WTC11 (cell line): ENCODE measurements at regions not wholly inside any gene's neighbourhood (a gene's known extent, or its start where the extent isn't known, plus 50 kb on each side); places are given as distances from the start of the nearest gene placed in this dataset.

Source experiments
- ATAC-seq: fragments of 200-7000 bp; cut with Tn5 transposase; 2 replicates; pipeline ENCODE4 v1.10.0; 2021; ENCODE audit warnings: mild to moderate bottlenecking, moderate library complexity
- CTCF ChIA-PET: fragments of 300-600 bp; sonication (Branson Sonifier 250); formaldehyde crosslinking; loops from one replicate; lab custom pipeline; 2021; ENCODE audit warnings: antibody characterized with exemption; lab: Charles Lee
- POLR2A ChIA-PET: fragments of 350-600 bp; sonication (Branson Sonifier 250); formaldehyde crosslinking; loops from one replicate; lab custom pipeline; 2021; ENCODE audit warnings: antibody characterized with exemption; lab: Charles Lee
- DNase-seq: peaks from one replicate; pipeline ENCODE4 v3.0.0; 2021; ENCODE audit warnings: low spot score
- H3K27ac Mint-ChIP-seq: 2 replicates; pipeline ENCODE4 v1.8.0; 2021; ENCODE audit warnings: mixed read lengths
- H3K27me3 Mint-ChIP-seq: 2 replicates; pipeline ENCODE4 v1.8.0; 2021; ENCODE audit warnings: low read depth, mild to moderate bottlenecking, moderate library complexity, mixed read lengths
- H3K36me3 Mint-ChIP-seq: 2 replicates; pipeline ENCODE4 v1.8.0; 2021; ENCODE audit warnings: mixed read lengths
- H3K4me1 Mint-ChIP-seq: 2 replicates; pipeline ENCODE4 v1.8.0; 2022; ENCODE audit warnings: mixed read lengths
- H3K4me3 Mint-ChIP-seq: 2 replicates; pipeline ENCODE4 v1.8.0; 2021; ENCODE audit warnings: mild to moderate bottlenecking, moderate library complexity, mixed read lengths
- H3K9me3 Mint-ChIP-seq: 2 replicates; pipeline ENCODE4 v1.8.0; 2021; ENCODE audit warnings: mixed read lengths
- CBFB ChIP-seq: sonication (generic); formaldehyde crosslinking; IDR thresholded peaks from 2 replicates; pipeline ENCODE4 v1.8.1; 2022; ENCODE audit warnings: mild to moderate bottlenecking, low read depth, missing genetic modification reagents
- ELF4 ChIP-seq: sonication (generic); formaldehyde crosslinking; IDR thresholded peaks from 2 replicates; pipeline ENCODE4 v1.8.1; 2022; ENCODE audit warnings: low read depth, mild to moderate bottlenecking, moderate library complexity, missing genetic modification reagents
- EMX1 ChIP-seq: fragments of 250-450 bp; sonication (Bioruptor Pico); IDR thresholded peaks from 2 replicates; pipeline ENCODE4 v1.8.0; 2021; ENCODE audit warnings: mild to moderate bottlenecking
- JAZF1 ChIP-seq: fragments of 250-450 bp; sonication (Bioruptor Pico); IDR thresholded peaks from 2 replicates; pipeline ENCODE4 v1.9.0; 2021; ENCODE audit warnings: moderate library complexity, mild to moderate bottlenecking, inconsistent platforms
- MYBL2 ChIP-seq: sonication (generic); formaldehyde crosslinking; IDR thresholded peaks from 2 replicates; pipeline ENCODE4 v1.8.1; 2023; ENCODE audit warnings: mild to moderate bottlenecking, moderate library complexity, missing genetic modification reagents
- NFE2L1 ChIP-seq: sonication (generic); formaldehyde crosslinking; IDR thresholded peaks from 2 replicates; pipeline ENCODE4 v1.8.1; 2023; ENCODE audit warnings: missing genetic modification reagents
- NR1H2 ChIP-seq: sonication (generic); formaldehyde crosslinking; IDR thresholded peaks from 2 replicates; pipeline ENCODE4 v1.9.0; 2021; ENCODE audit warnings: mild to moderate bottlenecking, moderate library complexity, missing genetic modification reagents
- NR2C2 ChIP-seq: sonication (generic); formaldehyde crosslinking; IDR thresholded peaks from 2 replicates; pipeline ENCODE4 v1.8.0; 2022; ENCODE audit warnings: mild to moderate bottlenecking, missing genetic modification reagents
- PRRX2 ChIP-seq: fragments of 250-450 bp; sonication (Bioruptor Pico); IDR thresholded peaks from 2 replicates; pipeline ENCODE4 v1.8.0; 2021; ENCODE audit warnings: mild to moderate bottlenecking
- RELA ChIP-seq: sonication (generic); formaldehyde crosslinking; IDR thresholded peaks from 2 replicates; pipeline ENCODE4 v1.8.1; 2022; ENCODE audit warnings: missing genetic modification reagents, mild to moderate bottlenecking, borderline replicate concordance
- TCF7 ChIP-seq: sonication (generic); formaldehyde crosslinking; IDR thresholded peaks from 2 replicates; pipeline ENCODE4 v1.8.0; 2022; ENCODE audit warnings: mild to moderate bottlenecking, low read depth, missing genetic modification reagents, moderate library complexity
- TF ChIP-seq, protein P1 (sequence below): fragments of 200-600 bp; IDR thresholded peaks from 2 replicates; pipeline ENCODE4 v1.8.0; 2022; ENCODE audit warnings: antibody characterized with exemption
- TF ChIP-seq, protein P2 (sequence below): fragments of 250-450 bp; sonication (Bioruptor Pico); IDR thresholded peaks from 2 replicates; pipeline ENCODE4 v1.8.0; 2021; ENCODE audit warnings: mild to moderate bottlenecking
- TF ChIP-seq, protein P3 (sequence below): sonication (generic); formaldehyde crosslinking; IDR thresholded peaks from 2 replicates; pipeline ENCODE4 v1.8.1; 2023; ENCODE audit warnings: mild to moderate bottlenecking, moderate library complexity, missing genetic modification reagents
- TF ChIP-seq, protein P4 (sequence below): sonication (generic); formaldehyde crosslinking; IDR thresholded peaks from 2 replicates; pipeline ENCODE4 v1.8.0; 2023; ENCODE audit warnings: missing genetic modification reagents, mild to moderate bottlenecking, borderline replicate concordance
- TF ChIP-seq, protein P5 (sequence below): sonication (generic); formaldehyde crosslinking; IDR thresholded peaks from 2 replicates; pipeline ENCODE4 v1.8.0; 2022; ENCODE audit warnings: mild to moderate bottlenecking, missing genetic modification reagents
- TF ChIP-seq, protein P6 (sequence below): sonication (generic); formaldehyde crosslinking; IDR thresholded peaks from 2 replicates; pipeline ENCODE4 v1.8.1; 2022; ENCODE audit warnings: mild to moderate bottlenecking, moderate library complexity, missing genetic modification reagents
- TF ChIP-seq, protein P7 (sequence below): sonication (generic); formaldehyde crosslinking; IDR thresholded peaks from 2 replicates; pipeline ENCODE4 v1.8.1; 2022; ENCODE audit warnings: mild to moderate bottlenecking, missing genetic modification reagents, moderate library complexity, borderline replicate concordance
- TF ChIP-seq, protein P8 (sequence below): fragments of 250-450 bp; sonication (Bioruptor Pico); IDR thresholded peaks from 2 replicates; pipeline ENCODE4 v1.9.0; 2021; ENCODE audit warnings: moderate library complexity, mild to moderate bottlenecking, inconsistent platforms, borderline replicate concordance
- TF ChIP-seq, protein P9 (sequence below): sonication (generic); formaldehyde crosslinking; IDR thresholded peaks from 2 replicates; pipeline ENCODE4 v1.8.1; 2023; ENCODE audit warnings: mild to moderate bottlenecking, missing genetic modification reagents, moderate library complexity
- TF ChIP-seq, protein P10 (sequence below): sonication (generic); formaldehyde crosslinking; IDR thresholded peaks from 2 replicates; pipeline ENCODE4 v1.8.0; 2022; ENCODE audit warnings: mild to moderate bottlenecking, missing genetic modification reagents

DNA sequence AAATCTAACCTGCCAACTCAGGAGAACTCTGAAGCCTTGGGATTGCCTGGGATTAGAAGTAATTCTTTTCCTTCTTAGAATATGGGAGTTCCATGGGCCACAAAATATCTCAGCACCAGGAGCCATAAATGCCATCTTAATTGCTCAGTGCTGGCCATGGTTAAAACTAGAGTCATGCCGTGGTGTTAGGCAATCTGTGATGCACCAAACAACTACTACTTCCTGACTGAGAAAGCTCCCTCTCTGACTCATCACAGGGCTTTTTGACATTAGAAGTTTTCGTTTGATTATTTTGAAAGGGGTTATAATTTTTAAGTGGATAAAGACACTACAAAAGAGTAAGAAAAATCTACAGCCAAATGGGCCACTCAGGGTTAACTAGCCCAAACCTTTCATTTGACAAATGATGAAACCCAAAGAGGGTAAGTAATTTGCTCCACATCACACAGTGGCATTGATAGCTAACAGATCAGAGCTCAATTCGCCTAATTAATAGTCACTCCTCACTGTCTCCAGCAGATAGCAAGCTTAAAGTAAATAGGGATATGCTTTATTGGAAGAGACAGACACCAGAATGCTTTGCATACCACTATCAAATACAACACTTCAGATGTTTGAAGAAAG, 377.3 kb downstream of the EMP1 start (continued):
- TF ChIP-seq, protein P1, sequence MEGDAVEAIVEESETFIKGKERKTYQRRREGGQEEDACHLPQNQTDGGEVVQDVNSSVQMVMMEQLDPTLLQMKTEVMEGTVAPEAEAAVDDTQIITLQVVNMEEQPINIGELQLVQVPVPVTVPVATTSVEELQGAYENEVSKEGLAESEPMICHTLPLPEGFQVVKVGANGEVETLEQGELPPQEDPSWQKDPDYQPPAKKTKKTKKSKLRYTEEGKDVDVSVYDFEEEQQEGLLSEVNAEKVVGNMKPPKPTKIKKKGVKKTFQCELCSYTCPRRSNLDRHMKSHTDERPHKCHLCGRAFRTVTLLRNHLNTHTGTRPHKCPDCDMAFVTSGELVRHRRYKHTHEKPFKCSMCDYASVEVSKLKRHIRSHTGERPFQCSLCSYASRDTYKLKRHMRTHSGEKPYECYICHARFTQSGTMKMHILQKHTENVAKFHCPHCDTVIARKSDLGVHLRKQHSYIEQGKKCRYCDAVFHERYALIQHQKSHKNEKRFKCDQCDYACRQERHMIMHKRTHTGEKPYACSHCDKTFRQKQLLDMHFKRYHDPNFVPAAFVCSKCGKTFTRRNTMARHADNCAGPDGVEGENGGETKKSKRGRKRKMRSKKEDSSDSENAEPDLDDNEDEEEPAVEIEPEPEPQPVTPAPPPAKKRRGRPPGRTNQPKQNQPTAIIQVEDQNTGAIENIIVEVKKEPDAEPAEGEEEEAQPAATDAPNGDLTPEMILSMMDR: no peak

DNA sequence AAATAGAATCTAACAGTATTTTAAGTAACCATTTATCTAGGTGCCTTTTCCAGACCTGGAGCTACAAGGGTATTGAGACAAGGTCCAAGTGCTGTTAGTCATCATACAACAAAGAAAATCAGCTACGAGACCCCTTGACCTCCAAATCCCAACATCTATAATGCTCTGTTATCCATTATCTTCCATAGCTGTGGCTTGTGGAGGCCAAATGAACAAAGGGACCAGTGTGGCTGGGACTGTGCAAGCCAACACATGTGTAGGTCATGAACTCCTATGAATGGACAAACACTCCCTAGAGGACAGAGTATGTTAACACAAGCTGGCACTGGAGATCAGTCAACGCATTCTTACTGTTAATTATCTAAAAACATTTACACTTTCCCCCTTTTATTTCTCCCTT, 374.5 kb downstream of the EMP1 start:
- no peak for ATAC-seq
- H3K4me3 Mint-ChIP-seq: no peak overlapping the region

DNA sequence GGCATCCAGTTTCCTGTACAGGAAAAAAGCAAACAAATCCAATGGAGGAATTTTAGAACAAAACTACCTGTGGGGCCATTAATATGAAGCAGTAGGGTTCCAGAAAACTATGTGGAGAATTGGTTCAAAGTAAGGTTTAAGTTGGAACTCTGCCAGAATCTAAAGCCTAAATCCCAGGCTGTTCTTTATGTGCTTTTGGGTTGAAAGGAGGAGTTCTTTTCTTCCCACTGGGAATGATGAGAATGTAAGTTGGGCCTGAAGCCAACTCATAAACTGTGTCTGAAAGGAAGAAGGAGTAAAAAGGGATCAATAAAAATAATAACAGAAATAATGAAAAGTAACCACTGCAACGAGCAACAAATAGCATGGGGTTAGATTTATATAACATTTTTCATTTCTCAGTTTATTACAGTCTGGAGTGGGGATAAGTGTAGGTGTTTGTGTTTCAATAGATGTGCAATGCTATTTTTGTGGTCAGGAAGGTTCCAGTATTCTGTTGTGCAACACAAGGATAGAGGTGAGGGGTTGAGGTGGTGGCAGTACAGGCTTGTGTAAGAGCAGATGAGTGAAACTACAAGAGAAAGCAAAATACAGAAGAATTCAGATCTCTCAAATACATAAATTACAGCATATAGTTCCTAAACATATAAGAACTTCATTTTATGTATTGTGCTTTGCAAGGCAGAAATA, 373.6 kb downstream of the EMP1 start:
- Mint-ChIP-seq H3K27ac (no peak overlapping the region), H3K4me3 (no peak overlapping the region), H3K9me3 (no peaks in the 10 kb centered on the region), H3K27me3 (no peaks in the 10 kb centered on the region), H3K36me3 (no peaks in the 10 kb centered on the region), H3K4me1 (no peaks in the 10 kb centered on the region)
- CTCF ChIA-PET: no interaction called here
- DNase-seq (no peak), ATAC-seq (no peak)
- POLR2A ChIA-PET: no interaction called here
- TF ChIP-seq RELA (CRISPR knock-in tag): no peak
- TF ChIP-seq JAZF1 (CRISPR knock-in tag): no peak
- TF ChIP-seq, protein P2, sequence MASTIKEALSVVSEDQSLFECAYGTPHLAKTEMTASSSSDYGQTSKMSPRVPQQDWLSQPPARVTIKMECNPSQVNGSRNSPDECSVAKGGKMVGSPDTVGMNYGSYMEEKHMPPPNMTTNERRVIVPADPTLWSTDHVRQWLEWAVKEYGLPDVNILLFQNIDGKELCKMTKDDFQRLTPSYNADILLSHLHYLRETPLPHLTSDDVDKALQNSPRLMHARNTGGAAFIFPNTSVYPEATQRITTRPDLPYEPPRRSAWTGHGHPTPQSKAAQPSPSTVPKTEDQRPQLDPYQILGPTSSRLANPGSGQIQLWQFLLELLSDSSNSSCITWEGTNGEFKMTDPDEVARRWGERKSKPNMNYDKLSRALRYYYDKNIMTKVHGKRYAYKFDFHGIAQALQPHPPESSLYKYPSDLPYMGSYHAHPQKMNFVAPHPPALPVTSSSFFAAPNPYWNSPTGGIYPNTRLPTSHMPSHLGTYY (CRISPR knock-in tag): no peak
- no peak for TF ChIP-seq NR2C2 (CRISPR knock-in tag)
- TF ChIP-seq, protein P3, sequence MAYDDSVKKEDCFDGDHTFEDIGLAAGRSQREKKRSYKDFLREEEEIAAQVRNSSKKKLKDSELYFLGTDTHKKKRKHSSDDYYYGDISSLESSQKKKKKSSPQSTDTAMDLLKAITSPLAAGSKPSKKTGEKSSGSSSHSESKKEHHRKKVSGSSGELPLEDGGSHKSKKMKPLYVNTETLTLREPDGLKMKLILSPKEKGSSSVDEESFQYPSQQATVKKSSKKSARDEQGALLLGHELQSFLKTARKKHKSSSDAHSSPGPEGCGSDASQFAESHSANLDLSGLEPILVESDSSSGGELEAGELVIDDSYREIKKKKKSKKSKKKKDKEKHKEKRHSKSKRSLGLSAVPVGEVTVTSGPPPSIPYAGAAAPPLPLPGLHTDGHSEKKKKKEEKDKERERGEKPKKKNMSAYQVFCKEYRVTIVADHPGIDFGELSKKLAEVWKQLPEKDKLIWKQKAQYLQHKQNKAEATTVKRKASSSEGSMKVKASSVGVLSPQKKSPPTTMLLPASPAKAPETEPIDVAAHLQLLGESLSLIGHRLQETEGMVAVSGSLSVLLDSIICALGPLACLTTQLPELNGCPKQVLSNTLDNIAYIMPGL (CRISPR knock-in tag): no peak
- TF ChIP-seq, protein P4, sequence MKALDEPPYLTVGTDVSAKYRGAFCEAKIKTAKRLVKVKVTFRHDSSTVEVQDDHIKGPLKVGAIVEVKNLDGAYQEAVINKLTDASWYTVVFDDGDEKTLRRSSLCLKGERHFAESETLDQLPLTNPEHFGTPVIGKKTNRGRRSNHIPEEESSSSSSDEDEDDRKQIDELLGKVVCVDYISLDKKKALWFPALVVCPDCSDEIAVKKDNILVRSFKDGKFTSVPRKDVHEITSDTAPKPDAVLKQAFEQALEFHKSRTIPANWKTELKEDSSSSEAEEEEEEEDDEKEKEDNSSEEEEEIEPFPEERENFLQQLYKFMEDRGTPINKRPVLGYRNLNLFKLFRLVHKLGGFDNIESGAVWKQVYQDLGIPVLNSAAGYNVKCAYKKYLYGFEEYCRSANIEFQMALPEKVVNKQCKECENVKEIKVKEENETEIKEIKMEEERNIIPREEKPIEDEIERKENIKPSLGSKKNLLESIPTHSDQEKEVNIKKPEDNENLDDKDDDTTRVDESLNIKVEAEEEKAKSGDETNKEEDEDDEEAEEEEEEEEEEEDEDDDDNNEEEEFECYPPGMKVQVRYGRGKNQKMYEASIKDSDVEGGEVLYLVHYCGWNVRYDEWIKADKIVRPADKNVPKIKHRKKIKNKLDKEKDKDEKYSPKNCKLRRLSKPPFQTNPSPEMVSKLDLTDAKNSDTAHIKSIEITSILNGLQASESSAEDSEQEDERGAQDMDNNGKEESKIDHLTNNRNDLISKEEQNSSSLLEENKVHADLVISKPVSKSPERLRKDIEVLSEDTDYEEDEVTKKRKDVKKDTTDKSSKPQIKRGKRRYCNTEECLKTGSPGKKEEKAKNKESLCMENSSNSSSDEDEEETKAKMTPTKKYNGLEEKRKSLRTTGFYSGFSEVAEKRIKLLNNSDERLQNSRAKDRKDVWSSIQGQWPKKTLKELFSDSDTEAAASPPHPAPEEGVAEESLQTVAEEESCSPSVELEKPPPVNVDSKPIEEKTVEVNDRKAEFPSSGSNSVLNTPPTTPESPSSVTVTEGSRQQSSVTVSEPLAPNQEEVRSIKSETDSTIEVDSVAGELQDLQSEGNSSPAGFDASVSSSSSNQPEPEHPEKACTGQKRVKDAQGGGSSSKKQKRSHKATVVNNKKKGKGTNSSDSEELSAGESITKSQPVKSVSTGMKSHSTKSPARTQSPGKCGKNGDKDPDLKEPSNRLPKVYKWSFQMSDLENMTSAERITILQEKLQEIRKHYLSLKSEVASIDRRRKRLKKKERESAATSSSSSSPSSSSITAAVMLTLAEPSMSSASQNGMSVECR (CRISPR knock-in tag): no peak
- TF ChIP-seq MYBL2 (CRISPR knock-in tag): no peak
- TF ChIP-seq, protein P5, sequence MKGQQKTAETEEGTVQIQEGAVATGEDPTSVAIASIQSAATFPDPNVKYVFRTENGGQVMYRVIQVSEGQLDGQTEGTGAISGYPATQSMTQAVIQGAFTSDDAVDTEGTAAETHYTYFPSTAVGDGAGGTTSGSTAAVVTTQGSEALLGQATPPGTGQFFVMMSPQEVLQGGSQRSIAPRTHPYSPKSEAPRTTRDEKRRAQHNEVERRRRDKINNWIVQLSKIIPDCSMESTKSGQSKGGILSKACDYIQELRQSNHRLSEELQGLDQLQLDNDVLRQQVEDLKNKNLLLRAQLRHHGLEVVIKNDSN (CRISPR knock-in tag): no peak

More for the DNA sequence above, 374.5 kb downstream of the EMP1 start:
- H3K9me3 Mint-ChIP-seq: no peaks in the 10 kb centered on the region
- CTCF ChIA-PET: no interaction called here
- TF ChIP-seq, protein P6, sequence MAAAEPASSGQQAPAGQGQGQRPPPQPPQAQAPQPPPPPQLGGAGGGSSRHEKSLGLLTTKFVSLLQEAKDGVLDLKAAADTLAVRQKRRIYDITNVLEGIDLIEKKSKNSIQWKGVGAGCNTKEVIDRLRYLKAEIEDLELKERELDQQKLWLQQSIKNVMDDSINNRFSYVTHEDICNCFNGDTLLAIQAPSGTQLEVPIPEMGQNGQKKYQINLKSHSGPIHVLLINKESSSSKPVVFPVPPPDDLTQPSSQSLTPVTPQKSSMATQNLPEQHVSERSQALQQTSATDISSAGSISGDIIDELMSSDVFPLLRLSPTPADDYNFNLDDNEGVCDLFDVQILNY (CRISPR knock-in tag): no peak
- TF ChIP-seq TCF7: no peak
- TF ChIP-seq, protein P7, sequence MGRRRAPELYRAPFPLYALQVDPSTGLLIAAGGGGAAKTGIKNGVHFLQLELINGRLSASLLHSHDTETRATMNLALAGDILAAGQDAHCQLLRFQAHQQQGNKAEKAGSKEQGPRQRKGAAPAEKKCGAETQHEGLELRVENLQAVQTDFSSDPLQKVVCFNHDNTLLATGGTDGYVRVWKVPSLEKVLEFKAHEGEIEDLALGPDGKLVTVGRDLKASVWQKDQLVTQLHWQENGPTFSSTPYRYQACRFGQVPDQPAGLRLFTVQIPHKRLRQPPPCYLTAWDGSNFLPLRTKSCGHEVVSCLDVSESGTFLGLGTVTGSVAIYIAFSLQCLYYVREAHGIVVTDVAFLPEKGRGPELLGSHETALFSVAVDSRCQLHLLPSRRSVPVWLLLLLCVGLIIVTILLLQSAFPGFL (CRISPR knock-in tag): no peak
- TF ChIP-seq NR1H2 (CRISPR knock-in tag): no peak
- TF ChIP-seq NFE2L1: no peak
- no peak for TF ChIP-seq ELF4
- TF ChIP-seq PRRX2: no peak
- no peak for TF ChIP-seq MYBL2 (CRISPR knock-in tag)
- TF ChIP-seq, protein P8, sequence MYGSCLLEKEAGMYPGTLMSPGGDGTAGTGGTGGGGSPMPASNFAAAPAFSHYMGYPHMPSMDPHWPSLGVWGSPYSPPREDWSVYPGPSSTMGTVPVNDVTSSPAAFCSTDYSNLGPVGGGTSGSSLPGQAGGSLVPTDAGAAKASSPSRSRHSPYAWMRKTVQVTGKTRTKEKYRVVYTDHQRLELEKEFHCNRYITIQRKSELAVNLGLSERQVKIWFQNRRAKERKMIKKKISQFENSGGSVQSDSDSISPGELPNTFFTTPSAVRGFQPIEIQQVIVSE (CRISPR knock-in tag): no peak
- TF ChIP-seq CBFB: no peak
- no peak for TF ChIP-seq EMX1
- TF ChIP-seq, protein P9, sequence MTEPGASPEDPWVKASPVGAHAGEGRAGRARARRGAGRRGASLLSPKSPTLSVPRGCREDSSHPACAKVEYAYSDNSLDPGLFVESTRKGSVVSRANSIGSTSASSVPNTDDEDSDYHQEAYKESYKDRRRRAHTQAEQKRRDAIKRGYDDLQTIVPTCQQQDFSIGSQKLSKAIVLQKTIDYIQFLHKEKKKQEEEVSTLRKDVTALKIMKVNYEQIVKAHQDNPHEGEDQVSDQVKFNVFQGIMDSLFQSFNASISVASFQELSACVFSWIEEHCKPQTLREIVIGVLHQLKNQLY: no peak
- TF ChIP-seq, protein P10, sequence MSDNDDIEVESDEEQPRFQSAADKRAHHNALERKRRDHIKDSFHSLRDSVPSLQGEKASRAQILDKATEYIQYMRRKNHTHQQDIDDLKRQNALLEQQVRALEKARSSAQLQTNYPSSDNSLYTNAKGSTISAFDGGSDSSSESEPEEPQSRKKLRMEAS (CRISPR knock-in tag): no peak
- DNase-seq: no peak
- H3K27ac Mint-ChIP-seq: no peak overlapping the region
- H3K27me3 Mint-ChIP-seq: no peaks in the 10 kb centered on the region
- H3K36me3 Mint-ChIP-seq: no peaks in the 10 kb centered on the region
- H3K4me1 Mint-ChIP-seq: no peaks in the 10 kb centered on the region
- POLR2A ChIA-PET: no interaction called here
